ENCODE measurements at regions not wholly inside any gene's neighbourhood (a gene's known extent, or its start where the extent isn't known, plus 50 kb on each side); places are given as distances from the start of the nearest gene placed in this dataset.
"Not testable (repeated sequence)": the region's sequence is repeated elsewhere in the genome, so short reads cannot be mapped to it uniquely, and the experiment has no call there.

DNA sequence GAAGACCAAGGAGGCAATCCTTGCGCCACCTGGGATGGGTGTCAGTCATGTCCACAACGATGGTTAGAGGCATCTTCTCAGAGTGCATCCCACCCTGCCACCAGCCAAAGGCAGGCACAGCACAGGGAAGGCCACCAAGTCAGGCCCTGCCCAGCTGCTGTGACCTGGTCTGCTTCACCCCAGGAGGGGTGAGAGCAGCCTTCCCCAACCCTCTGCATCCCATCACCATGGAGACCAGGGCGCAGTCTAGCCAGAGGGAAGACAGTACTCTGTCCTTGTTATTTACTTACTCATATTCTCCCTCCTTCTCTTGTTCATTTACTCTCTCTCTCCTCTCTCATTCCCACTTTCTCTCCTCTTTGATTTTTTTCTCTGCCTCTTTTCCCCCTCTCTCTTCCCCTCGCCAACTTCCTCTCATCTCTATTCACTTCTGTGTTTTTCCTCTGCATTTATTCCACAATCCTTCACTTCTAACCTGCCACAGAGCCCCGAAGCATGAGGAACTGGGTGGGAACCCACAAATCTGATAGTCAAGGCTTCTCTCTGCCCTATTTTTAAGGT is 749.4 kb downstream of the UQCRFS1 start:
- DNase-seq, result no peak

- DNase-seq, result no peak
Measured at GRCh38 chr19:28457620-28458019, 755.3 kb downstream of the UQCRFS1 start.

DNA sequence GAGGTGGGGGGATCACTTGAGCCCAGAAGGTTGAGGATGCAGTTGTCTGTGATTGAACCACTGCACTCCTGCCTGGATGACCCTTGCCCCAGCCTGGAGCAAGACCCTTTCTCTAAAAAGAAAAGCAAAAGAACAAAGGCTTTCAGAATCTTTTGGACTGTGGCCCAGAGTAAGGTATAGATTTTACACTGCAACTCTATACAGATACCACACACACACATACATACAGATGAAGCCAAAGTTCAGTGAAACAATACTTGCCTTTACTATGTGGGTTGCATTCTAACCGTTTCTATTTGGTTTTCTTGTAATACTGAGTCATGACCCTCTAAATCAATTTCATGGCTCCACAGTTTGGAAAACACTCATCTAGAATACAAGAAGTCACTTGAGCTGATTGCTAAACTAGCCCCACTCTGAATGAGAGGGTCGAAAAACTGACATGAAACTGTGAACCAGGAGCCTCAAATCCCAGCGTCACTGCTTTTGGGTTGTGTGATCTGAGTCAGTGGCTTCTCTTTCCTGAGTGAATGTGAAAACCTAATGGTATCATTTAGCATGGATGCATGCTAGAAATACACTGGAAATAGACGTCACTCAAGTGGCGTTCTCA is 756.1 kb downstream of the UQCRFS1 start:
- no peak for DNase-seq

DNA sequence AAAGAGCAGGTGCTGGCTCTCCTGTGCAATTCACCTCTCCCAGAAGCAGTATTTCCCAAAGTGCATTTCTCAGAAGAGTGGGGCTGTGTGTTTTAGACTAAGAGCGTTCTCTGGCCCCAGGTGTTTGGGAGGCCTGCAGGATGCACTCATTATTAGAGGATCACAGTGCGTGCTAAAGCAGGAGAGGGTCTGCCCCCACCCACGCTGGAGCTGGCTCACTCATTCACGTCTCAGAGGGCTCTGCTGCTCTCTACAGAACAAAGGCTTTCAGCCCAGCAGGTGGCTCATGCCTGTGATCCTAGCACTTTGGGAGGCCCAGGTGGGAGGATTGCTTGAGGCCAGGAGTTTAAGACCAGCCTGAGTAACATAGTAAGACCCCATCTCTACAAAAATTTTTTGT is 756.7 kb downstream of the UQCRFS1 start:
- no peak for DNase-seq

GRCh38 chr19:28454083-28454482 is 758.9 kb downstream of the UQCRFS1 start:
- DNase-seq, result no peak

GRCh38 chr19:28453420-28453819 is 759.5 kb downstream of the UQCRFS1 start:
- DNase-seq, result no peak

DNA sequence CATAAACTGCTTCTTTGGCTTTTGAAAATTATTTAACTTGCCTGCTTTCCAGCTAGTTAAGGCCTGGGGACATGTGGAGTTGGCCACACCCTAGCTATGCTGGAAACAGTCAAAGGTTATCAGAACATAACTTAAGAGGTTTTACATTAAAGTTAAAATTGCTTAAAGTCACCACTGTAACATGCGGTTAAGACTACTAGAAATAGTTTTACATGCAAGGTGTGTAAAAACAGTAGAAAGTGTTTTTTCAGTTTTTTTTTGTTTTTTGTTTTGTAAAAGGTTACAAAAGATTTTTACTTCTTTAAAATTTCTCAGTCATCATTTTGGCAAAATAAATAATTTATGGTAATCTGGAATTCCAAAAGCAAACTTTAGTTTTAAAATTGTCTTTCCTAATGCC is 763.1 kb downstream of the UQCRFS1 start:
- DNase-seq, result no peak

- no peak for DNase-seq
Measured at GRCh38 chr19:28446511-28446910, 766.4 kb downstream of the UQCRFS1 start.

- DNase-seq, result no peak
Measured at GRCh38 chr19:28445826-28446225, 767.1 kb downstream of the UQCRFS1 start.

- DNase-seq, result no peak
Measured at GRCh38 chr19:28444362-28444761, 768.6 kb downstream of the UQCRFS1 start.

- DNase-seq, result no peak
Measured at GRCh38 chr19:28443361-28443760, 769.6 kb downstream of the UQCRFS1 start.

DNA sequence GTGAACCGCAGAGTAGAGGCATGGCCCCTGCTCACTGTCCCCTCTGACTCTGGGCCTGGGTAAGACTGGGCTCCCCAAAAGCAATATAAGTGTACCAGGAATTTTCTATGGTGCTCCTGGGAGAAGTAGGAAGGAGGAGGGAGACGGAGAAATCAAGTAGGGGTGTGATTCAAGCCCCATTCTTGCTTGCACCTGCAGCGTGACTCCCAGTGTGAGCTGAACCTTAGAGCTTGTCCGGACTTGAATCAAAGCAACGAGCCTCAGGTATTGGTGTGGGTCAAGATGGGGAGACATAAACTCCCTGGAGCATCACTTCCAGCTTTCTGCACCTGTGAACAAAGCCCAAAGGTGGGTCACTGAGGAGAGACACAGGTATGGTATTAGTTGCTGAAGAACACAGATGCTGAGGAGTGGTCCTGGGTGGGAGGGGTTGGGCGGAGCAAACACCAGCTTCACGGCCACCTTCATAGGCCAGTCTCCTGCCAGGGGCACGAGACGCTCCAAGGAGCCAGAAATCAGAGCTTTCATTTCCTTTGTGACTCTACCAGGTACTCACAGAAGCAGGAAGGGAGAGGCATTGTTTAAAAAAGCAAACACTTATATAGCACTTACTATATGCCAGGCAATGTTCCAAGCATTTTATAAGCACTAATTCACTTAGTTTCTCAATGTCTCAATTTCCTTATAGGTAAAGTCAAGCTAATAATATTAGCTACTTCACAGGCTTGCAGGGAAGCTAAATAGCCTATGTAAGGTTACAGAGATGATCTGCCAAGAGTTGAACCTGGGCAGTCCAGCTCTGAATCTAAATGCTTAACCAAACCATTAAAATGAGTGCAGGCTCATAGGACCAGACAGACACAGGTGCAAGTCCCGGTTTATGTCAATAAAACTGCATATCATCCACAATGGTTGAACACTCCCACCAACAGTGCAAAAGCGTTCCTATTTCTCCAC is 775.3 kb downstream of the UQCRFS1 start:
- DNase-seq, result no peak

DNA sequence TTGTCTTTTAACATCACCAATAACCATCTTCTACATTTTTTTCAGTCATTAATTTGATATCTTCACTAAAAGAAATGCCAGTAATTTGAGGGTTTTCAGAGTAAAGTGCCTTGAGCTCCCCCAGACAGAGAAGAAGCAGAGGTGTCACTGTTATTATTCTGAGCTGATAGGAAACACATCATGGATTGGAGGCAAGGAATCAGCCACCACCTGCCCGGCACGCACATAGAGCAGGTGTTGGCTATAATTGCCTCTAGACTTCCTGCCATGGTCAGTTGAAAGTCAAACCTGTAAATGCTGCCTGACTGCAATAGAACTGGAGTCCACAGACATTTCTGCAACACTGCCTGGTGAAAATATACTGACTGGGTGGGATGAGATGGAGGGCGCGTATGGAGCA is 776.6 kb downstream of the UQCRFS1 start:
- no peak for DNase-seq

DNA sequence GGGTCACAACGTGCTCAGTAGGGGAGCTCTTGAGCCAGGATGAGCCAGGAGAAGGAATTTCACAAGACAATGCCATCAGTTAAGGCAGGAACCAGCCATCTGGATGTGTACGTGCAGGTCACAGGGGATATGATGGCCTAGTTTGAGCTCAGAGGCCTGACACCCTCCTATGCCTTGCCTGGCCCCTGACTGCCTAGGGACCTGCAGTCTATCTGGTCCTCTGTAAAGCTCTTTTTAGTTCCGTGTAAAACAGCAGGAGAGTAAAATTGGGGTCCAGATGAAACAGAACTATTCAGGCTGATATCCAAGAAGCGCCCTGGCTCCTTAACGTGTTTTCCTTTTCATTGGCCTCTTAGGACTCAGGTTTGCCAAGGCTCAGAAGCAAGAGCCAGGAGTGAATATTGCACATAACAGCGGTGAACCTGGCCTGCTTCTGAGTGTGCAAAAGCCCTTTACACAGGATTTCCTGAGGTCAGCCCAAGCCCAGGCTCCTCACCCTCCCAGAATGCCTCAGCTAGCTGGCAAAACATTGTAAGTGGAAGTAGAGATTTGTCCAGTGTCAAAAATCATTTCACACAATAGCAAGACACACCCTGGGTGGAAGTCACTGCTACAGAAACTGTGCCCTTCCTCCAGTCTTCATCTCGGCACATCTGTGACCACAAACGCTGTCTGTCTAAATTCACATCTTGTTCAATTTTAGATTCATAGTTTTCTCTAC is 777.2 kb downstream of the UQCRFS1 start:
- no peak for DNase-seq

DNA sequence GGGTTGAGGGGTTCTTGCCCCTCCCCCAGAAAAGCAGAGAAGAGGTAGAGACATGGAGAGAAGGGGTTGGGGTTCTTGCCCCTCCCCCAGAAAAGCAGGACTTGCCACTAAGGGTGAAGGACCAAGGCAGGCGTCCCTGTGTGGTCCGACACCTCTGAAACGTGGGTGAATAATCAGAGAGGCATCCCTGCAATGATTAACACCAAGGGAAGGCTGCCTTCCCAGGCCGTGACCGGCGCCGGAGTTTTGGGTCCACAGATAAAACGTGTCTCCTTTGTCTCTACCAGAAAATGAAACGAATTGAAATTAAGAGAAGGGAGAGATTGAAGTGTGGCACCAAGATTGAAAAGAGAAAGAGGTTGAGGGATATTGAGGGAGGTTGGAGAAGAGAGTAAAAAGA is 778.2 kb downstream of the UQCRFS1 start:
- not testable (repeated sequence) for DNase-seq

- DNase-seq, result not testable (repeated sequence)
Measured at GRCh38 chr19:28434365-28434764, 778.6 kb downstream of the UQCRFS1 start.

DNA sequence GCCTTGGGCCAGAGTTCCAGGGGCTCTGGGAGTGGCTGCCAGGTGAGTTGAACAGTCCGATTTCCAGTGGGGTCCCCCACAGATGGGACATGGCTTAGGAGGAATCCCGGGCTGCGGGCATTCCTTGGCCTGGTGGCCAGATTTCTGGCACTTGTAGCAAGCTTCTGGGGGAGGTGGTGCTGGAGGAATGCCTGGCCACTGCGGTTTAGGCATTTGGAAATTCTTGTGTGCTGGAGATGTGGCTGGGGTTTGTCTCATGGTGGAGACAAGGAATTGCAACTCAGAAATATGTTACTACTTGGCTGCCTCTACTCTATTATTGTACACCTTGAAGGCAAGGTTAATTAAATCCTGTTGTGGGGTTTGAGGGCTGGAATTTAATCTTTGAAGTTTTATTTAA is 779.8 kb downstream of the UQCRFS1 start:
- DNase-seq, result not testable (repeated sequence)

GRCh38 chr19:28430214-28430613 is 782.7 kb downstream of the UQCRFS1 start:
- DNase-seq, result no peak

- DNase-seq, result no peak
Measured at GRCh38 chr19:28429356-28429755, 783.6 kb downstream of the UQCRFS1 start.

GRCh38 chr19:28428663-28429348 is 784.1 kb downstream of the UQCRFS1 start:
- DNase-seq, result no peak

DNA sequence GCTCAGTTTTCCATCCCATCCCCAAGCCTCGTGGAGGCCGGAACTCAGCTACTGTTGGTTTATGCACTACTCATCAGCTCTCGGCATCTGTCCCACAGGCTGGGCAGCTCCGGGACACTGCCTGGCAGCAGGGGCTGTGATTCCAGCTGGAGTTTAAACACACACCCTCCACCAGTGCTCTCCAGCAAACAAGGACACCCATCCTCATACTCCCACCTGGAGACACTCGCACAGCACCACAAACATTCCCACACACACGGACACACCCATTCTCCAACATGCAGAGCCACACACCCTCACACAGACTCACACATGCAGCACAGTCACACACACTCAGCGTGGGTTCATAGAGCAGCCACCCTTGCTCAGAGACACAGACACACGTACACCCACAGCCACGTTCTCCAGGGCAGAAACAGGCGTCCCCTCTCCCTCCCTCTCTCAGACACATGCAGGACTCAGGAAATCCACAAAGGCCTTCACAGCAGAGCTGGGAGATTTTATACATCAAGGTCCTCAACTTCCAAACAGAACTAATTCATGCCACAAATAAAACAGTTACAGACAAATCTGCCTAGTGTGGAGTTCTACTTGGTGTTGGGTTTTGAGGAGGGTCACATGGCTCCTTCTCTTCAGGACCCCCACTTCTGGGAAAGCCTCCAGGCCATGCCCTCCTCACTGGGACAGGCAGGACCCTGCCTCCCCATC is 785.4 kb downstream of the UQCRFS1 start:
- DNase-seq, result no peak

- no peak for DNase-seq
Measured at GRCh38 chr19:28426730-28427225, 786.2 kb downstream of the UQCRFS1 start.
